IPS-18c (cell line): ENCODE measurements at regions not wholly inside any gene's neighbourhood (a gene's known extent, or its start where the extent isn't known, plus 50 kb on each side); places are given as distances from the start of the nearest gene placed in this dataset.

Experiments used
- H3K4me3 ChIP-seq: 2 replicates; pipeline ENCODE4 v1.7.0; 2013; ENCODE audit warnings: low read depth, mild to moderate bottlenecking, low read length, moderate library complexity; ENCODE audit not compliant: insufficient read depth
- H3K9me3 ChIP-seq: one replicate; pipeline ENCODE4 v1.6.1; 2013; ENCODE audit warnings: mild to moderate bottlenecking, low read length, moderate library complexity; ENCODE audit not compliant: control insufficient read depth, insufficient read depth

GRCh38 chr15:47513471-47513870 lies 203.8 kb upstream of the SEMA6D start:
- Histone ChIP-seq H3K4me3 (no peak overlapping the region), H3K9me3 (no peaks in the 10 kb centered on the region)

DNA sequence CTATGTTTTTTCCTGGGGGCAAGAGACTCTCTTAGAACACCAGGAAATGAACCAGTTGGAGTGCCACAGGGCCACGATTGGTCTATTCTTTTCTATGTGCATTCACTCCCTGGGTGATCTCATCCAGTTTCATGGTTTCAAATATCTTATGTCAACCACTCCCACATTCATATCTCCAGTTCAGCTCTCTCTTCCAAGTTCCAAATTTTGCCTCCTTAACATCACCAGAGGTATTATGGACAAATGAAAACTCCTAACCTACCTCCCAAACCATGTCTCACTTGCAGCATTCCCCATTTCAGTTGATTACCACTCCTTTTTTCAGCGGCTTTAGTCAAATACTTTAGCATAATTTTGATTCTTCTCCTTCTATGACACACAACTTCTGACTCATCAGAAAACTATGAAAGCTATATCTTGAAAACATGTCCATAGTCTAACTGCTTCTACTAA lies 203.1 kb upstream of the SEMA6D start:
- H3K4me3 ChIP-seq = no peak overlapping the region
- no peaks in the 10 kb centered on the region for H3K9me3 ChIP-seq

- H3K4me3 ChIP-seq = no peak overlapping the region
Observed at GRCh38 chr15:47516558-47516957, 200.7 kb upstream of the SEMA6D start.

GRCh38 chr15:47516972-47517371 lies 200.3 kb upstream of the SEMA6D start:
- Histone ChIP-seq H3K4me3 (no peak overlapping the region), H3K9me3 (no peaks in the 10 kb centered on the region)

More at GRCh38 chr15:47516558-47516957, 200.7 kb upstream of the SEMA6D start:
- no peaks in the 10 kb centered on the region for H3K9me3 ChIP-seq

DNA sequence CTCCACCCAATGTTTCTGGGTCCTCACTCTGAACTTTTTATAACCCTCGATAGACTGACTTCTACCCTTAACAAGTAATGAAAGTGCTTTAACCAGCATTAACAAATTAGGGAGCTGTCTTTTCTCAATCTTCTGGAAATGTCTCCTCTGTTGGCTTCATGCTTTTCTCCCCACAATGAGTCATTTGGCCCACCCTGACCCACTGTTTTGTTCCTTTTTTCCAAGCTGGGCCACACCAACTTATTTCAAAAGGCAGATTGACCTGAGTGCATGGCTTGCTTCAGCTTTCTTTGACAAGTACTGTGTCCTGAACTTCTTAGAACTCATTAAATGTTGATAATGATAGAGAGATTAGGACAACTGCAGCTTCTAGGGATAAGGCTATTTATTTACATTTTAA lies 199.6 kb upstream of the SEMA6D start:
- no peak overlapping the region for H3K4me3 ChIP-seq
- no peaks in the 10 kb centered on the region for H3K9me3 ChIP-seq

- H3K9me3 ChIP-seq = no peaks in the 10 kb centered on the region
- no peak overlapping the region for H3K4me3 ChIP-seq
Observed at GRCh38 chr15:47523681-47524475, 193.4 kb upstream of the SEMA6D start.

DNA sequence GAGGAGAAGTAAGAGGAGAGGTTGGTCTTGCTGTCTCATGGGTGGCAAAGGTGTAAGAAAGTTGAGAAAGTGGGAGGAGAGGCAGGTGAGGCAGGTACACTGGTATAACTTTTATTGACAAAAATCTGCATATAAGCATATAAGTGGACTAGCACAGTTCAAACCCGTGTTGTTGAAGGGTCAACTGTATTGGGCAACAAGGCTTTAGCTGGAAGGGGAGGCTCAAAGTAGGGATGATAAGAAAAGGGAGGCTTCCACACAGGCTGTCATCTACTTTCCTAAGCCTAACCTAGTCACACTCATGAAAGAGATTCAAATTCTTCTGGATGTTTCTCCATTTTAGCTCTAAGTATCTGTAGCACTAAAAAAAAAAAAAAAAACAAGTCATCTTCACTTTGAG lies 188.1 kb upstream of the SEMA6D start:
- Histone ChIP-seq H3K4me3 (no peak overlapping the region), H3K9me3 (no peaks in the 10 kb centered on the region)

- Histone ChIP-seq H3K4me3 (no peak overlapping the region), H3K9me3 (no peaks in the 10 kb centered on the region)
Observed at GRCh38 chr15:47534673-47535072, 182.6 kb upstream of the SEMA6D start.

GRCh38 chr15:47541562-47541961 lies 175.7 kb upstream of the SEMA6D start:
- H3K9me3 ChIP-seq = no peaks in the 10 kb centered on the region

DNA sequence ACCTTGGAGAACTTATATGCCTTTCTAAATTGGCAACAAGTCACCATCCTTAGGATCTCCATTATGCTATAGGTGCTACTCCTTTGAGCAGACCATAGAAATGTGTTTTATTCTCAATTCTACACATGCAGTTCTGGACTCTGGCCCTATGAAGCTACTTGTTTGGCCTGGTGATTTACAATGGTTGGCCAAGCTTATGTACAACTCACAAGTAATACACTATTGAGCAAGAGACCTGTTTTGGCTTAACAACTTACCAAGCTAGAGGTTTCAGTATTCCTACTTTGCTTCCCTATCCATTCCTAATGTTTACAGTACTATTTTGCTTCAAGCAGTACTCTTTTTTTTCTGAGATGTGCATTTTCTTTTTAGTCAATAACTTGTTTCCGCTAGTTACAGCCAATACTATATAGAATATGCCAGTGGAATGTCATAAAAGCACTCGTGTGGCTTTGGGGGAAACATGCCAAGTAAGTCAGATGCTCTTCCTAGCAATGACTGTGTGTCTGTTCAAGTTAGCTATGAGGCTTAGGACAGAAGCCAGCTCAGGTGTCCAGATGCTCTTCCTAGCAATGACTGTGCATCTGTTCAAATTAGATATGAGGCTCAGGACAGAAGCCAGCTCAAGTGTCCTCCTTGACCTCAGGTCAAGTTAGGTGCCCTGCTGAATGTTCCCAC lies 174.9 kb upstream of the SEMA6D start:
- Histone ChIP-seq H3K9me3 (no peaks in the 10 kb centered on the region), H3K4me3 (no peak overlapping the region)

More at GRCh38 chr15:47541562-47541961, 175.7 kb upstream of the SEMA6D start:
- H3K4me3 ChIP-seq = no peak overlapping the region

DNA sequence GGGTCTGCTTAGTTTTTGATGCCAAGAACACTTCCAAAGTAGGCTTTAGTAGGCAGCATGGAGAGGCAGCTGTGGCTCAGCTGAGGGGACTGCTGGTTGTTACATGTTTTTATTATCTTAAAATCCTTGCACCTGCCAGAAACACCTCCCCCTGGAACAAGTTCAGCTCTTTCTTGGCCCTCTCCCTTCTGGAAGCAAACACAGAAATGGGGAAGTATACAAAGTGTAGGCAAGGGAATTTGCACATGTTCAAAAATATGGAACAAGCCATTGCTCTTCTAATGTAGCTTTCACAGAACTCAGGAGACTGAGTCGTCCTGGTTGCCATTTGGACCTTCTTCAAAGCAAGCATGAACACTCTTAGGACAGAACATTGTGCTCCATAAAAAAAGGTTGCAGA lies 169.1 kb upstream of the SEMA6D start:
- H3K4me3 ChIP-seq = no peak overlapping the region

GRCh38 chr15:47548986-47549385 lies 168.3 kb upstream of the SEMA6D start:
- H3K4me3 ChIP-seq = no peak overlapping the region
- H3K9me3 ChIP-seq = no peaks in the 10 kb centered on the region

More for the DNA sequence above, 169.1 kb upstream of the SEMA6D start:
- H3K9me3 ChIP-seq = no peaks in the 10 kb centered on the region

DNA sequence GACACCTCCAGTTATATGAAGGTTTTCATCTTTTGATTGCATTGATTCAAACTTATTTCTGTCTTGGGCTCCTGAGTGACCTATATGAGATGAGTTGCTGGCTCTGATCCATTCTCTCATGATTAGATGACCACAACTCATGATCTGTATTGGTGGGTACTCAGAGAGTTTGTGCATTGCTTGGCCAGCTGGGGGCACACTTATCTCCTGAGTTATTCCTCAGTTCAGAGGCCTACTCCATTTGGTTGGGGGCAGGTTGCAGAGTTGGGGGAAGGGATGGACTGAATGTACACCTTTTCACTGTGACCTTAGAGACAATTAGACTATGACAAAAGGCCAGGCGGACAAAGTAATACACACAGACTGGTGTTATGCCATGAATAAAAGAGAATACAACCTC lies 166.2 kb upstream of the SEMA6D start:
- H3K4me3 ChIP-seq = no peak overlapping the region
- no peaks in the 10 kb centered on the region for H3K9me3 ChIP-seq

DNA sequence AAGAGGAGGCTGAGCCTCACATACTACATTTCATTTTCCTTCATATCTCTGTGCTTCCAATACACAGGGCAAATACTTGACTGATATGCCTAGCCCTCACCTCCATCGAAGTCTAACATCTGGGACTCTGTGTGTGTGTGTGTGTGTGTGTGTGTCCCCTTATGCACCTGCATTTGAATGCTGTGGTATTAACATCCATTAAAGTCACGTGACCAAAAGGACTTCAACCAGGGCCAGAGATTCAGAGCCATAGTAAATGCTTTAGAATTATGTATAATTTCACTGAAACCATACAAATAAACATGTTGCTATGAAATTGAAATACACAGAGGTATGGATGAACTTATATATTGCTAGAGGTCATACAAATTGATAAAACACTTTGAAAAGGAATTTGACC lies 165.8 kb upstream of the SEMA6D start:
- Histone ChIP-seq H3K9me3 (no peaks in the 10 kb centered on the region), H3K4me3 (no peak overlapping the region)

GRCh38 chr15:47552978-47553608 lies 164.2 kb upstream of the SEMA6D start:
- no peaks in the 10 kb centered on the region for H3K9me3 ChIP-seq
- no peak overlapping the region for H3K4me3 ChIP-seq

DNA sequence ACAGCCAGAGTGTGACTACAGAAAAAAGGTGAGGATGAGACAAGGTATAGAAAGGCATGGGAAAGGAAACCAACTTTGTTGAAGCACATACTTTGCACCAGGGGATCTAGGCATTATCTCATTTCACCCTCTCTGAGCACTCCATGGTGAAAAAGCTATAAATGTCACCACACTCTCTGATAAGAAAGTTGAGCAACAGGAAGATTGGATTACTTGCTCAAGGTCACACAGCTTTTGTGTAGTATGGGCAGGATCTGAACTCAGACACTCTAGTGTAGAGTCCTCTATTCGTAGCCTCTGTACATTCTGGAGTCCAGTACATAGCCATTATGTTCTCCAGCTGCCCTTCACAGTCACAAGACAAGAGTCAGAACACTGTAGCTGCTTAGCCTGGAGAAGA lies 163.4 kb upstream of the SEMA6D start:
- H3K4me3 ChIP-seq = no peak overlapping the region
- no peaks in the 10 kb centered on the region for H3K9me3 ChIP-seq

DNA sequence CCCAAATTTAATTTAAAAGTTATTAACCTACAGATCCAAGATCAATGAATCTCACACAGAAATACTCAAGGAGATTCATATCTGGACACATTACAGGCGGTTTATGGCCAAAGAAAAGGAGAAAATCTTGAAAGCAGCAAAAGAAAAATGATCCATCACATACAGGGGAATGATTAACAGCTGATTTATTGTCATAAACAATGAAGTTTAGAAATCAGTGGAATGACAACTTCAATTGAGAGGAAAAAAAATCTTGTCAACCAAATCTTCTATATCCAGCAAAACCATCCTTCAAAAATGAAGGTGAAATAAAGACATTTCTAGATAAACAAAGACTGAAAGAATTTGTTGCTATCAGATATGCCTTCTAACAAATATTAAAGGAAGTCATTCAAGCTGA lies 156.2 kb upstream of the SEMA6D start:
- H3K9me3 ChIP-seq = peaks cover 2% of the 10 kb centered on the region

DNA sequence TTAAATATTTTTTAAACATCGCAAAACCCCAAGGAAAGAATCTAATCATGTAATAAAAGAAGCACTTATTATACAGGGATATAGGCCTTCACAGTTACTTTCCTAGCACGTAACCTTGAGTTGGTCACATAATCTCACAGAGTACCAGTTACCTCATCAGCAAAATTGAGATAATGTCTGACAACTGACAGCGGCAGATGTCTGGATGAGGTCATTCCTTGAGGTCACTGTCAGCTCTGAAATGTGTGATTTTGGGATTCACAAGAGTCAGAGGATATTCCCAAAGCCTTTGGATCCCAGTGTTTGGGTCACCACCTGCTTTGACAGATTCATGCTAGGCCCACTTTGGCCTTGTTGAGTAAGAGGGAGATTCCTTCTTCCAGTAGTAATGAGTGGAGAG lies 151.4 kb upstream of the SEMA6D start:
- Histone ChIP-seq H3K4me3 (no peak overlapping the region), H3K9me3 (peaks cover 3% of the 10 kb centered on the region)

More for the DNA sequence above, 156.2 kb upstream of the SEMA6D start:
- no peak overlapping the region for H3K4me3 ChIP-seq
